ENCODE measurements at regions not wholly inside any gene's neighbourhood (a gene's known extent, or its start where the extent isn't known, plus 50 kb on each side); places are given as distances from the start of the nearest gene placed in this dataset.

GRCh38 chr3:10697918-10698317 is 118.1 kb upstream of the SLC6A11 start:
- TF ChIP-seq FOXP2 (optimal IDR thresholded peaks at IDR 0.05; ENCODE audit: control extremely low read depth, extremely low read length, insufficient read depth) = no peak
- TF ChIP-seq POLR2AphosphoS5 (IDR thresholded peaks at IDR 0.05; ENCODE audit: borderline replicate concordance, low read depth, low read length) = no peak
